ENCODE measurements at regions not wholly inside any gene's neighbourhood (a gene's known extent, or its start where the extent isn't known, plus 50 kb on each side); places are given as distances from the start of the nearest gene placed in this dataset.
"Not testable (repeated sequence)": the region's sequence is repeated elsewhere in the genome, so short reads cannot be mapped to it uniquely, and the experiment has no call there.

DNA sequence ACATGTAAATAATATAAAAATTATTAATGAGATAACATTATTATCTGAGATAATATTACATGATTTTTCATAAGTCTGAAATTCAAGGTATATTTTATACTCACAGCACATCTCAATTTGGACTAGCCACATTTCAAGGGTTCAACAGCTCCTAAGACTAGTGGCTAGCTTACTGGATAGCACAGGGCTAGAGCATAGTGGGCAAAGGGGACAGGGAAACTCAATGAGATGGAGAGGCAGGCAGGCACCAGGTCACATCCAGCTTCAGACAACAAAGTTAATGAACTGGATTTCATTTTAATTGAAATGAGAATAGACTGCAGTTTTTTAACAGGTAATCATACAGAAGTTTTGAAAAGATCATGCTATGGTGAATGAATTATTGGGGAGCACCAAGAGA lies 137.4 kb downstream of the NBPF8 start:
- not testable (repeated sequence) for DNase-seq

DNA sequence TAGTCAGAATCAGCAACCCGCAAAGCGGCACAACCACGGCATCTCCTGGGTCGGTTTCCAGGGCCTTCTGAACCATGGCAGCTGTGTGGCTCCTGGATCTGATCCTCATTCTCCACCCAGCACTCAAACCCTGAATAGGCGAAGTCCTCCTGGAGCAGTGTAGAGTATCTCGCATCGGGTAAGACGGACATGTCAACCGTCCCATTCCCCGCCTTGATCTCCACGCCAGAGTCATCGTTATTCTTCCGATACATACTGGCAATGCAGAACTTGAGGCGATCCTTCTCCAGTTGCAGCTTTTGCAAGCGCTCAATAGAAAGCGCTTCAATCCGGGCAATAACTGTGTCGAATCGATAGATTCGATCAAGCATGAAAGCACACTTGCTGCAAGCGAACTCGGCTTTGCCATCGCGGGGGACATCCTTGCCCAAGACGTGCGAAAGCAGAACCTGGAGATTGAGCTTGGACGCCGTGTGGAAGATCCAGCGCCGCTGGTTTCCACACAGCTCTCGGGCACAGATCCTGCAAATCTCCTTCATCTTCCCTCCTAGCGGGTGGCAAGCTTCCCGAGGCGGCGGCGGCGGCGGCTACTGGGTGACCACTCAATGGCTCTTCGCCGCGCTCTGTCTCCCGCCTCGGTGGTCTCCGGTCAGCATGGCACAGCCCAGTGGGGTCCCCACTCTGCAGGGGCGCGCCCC lies 142.9 kb downstream of the NBPF8 start:
- peak in 3 of 14 donors; percentile 1 to 26 (median 8) for DNase-seq

DNA sequence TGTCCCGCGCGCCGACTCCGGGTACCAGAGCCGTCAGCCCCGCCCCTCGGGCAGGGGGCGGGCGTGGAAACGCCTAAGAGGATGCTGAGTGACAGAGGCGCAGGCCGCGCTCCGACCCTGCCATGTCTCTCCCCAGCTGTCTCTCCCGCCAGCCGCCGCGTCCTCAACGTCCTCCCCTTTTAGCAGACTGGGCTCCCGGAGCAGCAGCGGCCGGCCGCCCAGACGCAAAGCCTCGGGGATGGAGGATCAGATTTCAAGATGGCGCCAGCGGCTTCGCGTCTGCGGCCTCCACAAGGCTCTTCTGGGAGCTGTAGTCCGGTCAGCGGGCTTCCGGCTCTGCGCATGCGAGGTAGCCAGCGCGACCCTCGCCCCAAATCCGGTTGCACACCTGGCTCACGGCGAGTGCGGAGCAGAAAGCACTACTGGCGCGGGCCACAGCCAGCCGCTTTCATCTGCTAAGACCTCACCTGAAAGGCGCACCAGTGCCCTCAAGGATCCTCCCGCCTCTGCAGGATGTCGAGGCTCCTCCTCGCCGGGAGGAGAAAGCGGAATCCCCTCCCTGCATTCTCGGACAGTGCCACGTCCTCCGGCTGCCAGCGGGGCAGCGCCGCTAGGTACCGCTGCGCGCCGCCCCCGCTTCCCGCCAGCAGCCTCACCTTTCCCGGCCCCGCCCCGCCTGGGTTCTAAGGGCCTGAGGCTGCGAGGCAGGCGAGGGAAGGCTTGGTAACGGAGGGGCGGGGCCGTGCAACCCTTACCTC lies 143.6 kb downstream of the NBPF8 start:
- DNase-seq, result peak in 11 of 14 donors; percentile 19 to 77 (median 63)

DNA sequence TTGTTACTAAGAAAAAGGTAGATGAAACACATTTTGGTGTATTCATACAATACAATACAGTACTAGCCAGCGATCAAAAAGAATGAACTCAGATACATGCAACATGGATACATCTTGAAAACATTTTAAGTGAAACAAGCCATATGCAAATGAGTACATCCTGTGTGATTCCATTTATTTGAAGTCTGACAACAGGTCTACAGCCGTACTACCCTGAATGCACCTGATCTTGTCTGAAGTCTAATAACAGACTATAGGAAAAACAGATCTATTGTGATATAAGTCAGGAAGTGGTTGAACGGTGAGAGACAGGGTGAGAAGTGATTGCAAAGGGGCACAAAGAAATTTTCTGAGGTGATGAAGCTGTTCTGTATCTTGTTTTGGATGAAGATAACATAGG lies 146.9 kb downstream of the NBPF8 start:
- DNase-seq, result not testable (repeated sequence)

DNA sequence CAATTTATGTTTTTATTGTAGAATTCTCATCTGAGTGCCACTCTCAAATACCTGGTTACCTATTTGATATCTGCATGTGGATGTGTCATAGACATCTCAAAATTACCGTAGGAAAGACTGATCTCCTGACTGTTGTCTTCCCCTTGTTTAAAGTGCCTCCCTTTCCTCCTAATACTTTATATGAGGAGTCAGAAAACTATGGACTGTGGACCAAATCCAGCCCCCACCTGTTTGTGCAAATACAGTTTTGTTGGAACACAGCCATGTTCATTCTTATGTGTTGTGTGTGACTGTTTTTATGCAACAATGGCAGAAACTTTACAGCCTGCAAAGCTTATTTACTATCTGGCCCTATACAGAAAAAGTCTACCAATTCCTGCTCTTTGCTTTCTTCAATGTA lies 150.6 kb downstream of the NBPF8 start:
- not testable (repeated sequence) for DNase-seq

GRCh38 chr1:120567620-120568019 lies 152.8 kb downstream of the NBPF8 start:
- not testable (repeated sequence) for DNase-seq

GRCh38 chr1:120575201-120575600 lies 148.5 kb upstream of the NBPF26 start:
- DNase-seq, result not testable (repeated sequence)

DNA sequence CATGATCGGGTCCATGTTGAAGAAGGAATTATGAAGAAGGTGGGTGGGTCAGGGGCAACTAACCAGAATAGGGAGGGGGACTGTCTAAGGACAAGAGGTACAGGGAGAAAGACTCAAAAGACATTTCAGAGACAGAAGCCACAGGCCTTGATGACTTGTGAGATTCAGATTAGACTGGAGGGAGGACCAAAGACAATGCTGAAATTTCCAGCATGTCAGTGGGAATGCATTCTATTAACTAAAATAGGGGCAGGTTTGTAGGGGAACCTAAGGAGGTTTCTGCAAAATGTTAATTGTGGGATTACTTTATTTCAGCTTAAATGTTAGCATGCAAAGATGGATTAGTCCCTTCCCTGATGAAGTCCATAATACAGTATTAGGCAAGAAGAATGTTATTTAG lies 141.6 kb upstream of the NBPF26 start:
- not testable (repeated sequence) for DNase-seq

DNA sequence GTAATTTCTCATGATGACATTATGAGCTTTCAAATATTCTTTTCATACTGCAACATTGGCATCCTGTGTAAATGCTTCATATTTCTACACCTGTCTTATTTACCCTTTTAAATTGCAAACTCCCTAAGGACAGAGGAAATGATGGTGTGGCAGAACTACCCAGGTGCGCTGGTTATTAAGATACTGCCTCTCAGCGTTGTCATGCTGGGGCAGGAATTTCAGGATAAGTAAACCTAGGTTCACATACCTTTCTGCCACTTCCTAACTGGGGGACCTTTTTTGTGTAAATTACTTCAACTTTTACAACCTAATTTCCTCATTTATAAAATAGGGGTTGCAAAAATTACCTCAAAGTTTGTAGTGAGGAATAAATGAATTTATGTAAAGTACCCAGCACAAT lies 137.7 kb upstream of the NBPF26 start:
- not testable (repeated sequence) for DNase-seq

DNA sequence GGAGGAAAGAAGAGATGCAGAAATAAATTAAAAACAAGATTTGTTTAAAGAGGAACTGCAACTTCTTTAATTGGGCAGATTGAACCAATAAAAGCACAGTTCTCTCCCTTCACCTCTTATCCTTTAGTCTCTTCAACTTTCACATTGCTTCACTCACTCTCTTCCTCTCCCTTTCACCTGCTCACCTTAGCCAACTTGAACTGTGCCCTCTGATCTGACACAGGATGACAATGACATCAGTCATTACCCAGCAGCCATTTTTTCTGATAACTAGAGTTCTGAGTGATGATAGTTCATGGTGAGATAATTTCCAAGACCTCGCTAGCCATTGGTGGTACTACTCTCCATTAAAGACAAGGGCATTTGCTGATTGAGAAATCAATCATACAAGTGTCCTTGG lies 134.9 kb upstream of the NBPF26 start:
- not testable (repeated sequence) for DNase-seq

DNA sequence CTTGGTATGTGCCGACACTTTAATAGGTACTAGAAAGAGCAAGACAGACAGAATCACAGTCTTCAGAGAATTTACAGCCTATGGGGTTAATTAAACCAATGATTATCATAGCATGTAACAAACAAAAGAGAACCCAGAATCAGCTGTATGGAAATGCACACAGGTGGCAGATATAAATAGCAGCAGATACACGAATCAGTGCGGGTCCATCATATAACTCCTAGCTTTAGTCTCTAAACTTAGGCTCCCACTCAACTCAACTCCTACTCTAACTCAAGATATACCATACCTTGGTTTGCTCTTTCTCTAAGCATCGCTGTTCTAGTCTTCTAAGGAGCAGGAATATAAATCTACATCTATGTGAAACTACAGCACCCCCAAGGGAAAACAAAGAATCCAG lies 132.0 kb upstream of the NBPF26 start:
- not testable (repeated sequence) for DNase-seq

DNA sequence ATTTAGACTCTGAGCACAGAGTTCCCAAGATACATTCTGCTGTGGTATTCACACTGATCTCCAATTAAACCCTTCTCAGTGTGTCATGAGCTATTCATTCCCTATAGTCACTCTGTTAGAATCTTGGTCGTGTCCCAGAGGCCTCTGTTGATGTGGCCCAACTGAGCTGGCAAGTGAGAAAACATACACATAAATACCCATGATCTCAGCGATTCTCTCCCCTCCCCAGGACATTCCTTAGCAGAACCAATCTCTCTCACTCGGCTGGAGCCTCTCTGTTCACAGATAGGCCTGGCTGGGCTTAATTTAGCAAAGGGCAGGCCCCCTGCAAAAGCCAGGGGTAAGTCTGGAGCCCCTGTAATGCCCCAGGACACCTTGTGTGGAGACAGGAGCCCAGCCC lies 130.8 kb upstream of the NBPF26 start:
- not testable (repeated sequence) for DNase-seq

- not testable (repeated sequence) for DNase-seq
Measured at GRCh38 chr1:120593648-120594047, 130.1 kb upstream of the NBPF26 start.

- DNase-seq, result not testable (repeated sequence)
Measured at GRCh38 chr1:120598331-120598951, 125.3 kb upstream of the NBPF26 start.

GRCh38 chr1:120599511-120599910 lies 124.2 kb upstream of the NBPF26 start:
- DNase-seq, result not testable (repeated sequence)

DNA sequence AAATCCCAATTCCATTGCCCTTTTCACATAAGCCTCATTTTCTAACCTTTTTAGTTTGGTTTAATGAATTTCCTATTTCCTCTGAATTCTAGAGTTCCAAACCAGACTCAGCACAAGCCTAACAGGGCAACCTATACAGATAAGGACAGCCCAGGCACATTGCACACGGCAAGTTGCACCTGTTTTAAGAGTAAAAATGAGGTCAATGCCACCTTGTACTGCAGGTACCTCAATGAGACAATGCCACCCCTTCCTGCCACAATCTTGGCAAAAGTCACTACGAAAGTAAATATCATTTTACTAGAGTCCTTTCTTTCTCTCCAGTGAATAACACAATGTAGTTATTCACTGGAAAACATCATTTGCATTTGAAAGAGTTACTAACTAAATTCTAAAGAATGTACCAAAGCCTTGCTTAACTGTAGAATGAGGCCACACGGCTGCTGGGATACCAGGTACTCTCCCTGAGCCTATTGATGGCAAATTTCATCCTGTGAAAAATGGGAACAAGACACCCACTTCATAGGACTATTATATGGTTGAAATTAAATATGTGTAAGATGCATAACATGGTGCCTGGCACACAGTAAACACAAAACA lies 123.2 kb upstream of the NBPF26 start:
- not testable (repeated sequence) for DNase-seq

- not testable (repeated sequence) for DNase-seq
Measured at GRCh38 chr1:120607882-120608281, 115.9 kb upstream of the NBPF26 start.

DNA sequence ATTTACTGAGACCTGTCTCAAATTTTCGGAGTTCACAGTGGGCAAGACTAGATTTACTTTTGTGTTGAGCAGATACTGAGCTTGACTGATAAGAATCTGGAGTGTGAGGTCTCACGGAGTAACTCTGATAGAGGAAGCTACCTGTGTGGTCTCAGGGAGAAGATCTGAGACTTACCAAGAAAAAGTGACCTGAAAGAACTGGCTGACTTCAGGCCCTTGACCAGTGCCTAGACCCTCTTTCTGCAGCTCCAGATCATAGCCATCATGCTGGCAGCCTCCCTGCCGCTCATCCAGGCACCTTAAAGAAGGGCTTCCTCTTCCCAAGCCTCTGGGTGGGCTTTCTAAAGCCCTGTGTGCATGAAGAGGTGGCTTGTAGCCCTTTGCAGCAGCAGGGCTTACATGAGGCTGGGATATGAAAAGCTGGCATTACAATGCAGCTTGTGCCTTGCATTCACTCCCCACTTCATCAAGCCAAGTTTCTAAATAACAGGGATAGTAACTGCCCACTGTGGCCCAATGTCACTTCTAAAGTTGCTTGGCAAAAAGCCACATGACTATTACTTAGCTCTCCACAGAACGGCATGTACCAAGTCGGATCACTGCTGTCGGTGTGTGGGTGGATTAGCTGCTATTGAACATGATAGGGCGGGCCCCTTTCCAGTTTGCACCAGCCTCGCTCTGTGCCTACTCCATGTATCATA lies 115.3 kb upstream of the NBPF26 start:
- not testable (repeated sequence) for DNase-seq

- not testable (repeated sequence) for DNase-seq
Measured at GRCh38 chr1:120609015-120609573, 114.7 kb upstream of the NBPF26 start.

GRCh38 chr1:120609834-120610233 lies 113.9 kb upstream of the NBPF26 start:
- not testable (repeated sequence) for DNase-seq

- not testable (repeated sequence) for DNase-seq
Measured at GRCh38 chr1:120614931-120615639, 108.7 kb upstream of the NBPF26 start.
